A673 (cell line): ENCODE measurements at regions not wholly inside any gene's neighbourhood (a gene's known extent, or its start where the extent isn't known, plus 50 kb on each side); places are given as distances from the start of the nearest gene placed in this dataset.

Source experiments
- CTCF ChIP-seq: fragments of 300-800, 200-600 bp; sonication (generic); conservative IDR thresholded peaks from 2 replicates; pipeline ENCODE4 v1.5.1; 2017; ENCODE audit warnings: low read depth, mild to moderate bottlenecking, antibody characterized with exemption, low read length, moderate library complexity, mixed read lengths
- EZH2 ChIP-seq: fragments of 200-600 bp; sonication (generic); IDR thresholded peaks from 2 replicates; pipeline ENCODE4 v1.6.1; 2017; ENCODE audit warnings: borderline replicate concordance, low read depth, mild to moderate bottlenecking, mixed read lengths, antibody characterized with exemption, low read length; ENCODE audit not compliant: poor library complexity, severe bottlenecking

- no peak for TF ChIP-seq CTCF
- no peak for TF ChIP-seq EZH2
These were observed 571.4 kb downstream of the PTPRU start for GRCh38 chr1:29807689-29808088.
